RWPE2 (cell line): ENCODE measurements at regions not wholly inside any gene's neighbourhood (a gene's known extent, or its start where the extent isn't known, plus 50 kb on each side); places are given as distances from the start of the nearest gene placed in this dataset.

Experiments
- ATAC-seq: fragments of 200-7000 bp; cut with Tn5 transposase; 3 replicates; pipeline ENCODE4 v1.9.1; 2021; ENCODE audit warnings: low read depth
- DNase-seq: peaks from one replicate; pipeline ENCODE4 v3.0.0-alpha.2; 2020; ENCODE audit warnings: low spot score
- H3K27ac ChIP-seq: fragments of 450-650 bp; 2 replicates; pipeline ENCODE4 v1.5.1; 2017; ENCODE audit warnings: mild to moderate bottlenecking; ENCODE audit not compliant: poor library complexity, severe bottlenecking
- H3K27me3 ChIP-seq: fragments of 250-450 bp; sonication (Bioruptor Pico); 2 replicates; pipeline ENCODE4 v1.5.1; 2021; ENCODE audit warnings: mild to moderate bottlenecking, moderate library complexity; ENCODE audit not compliant: insufficient read depth, poor library complexity, severe bottlenecking
- H3K36me3 ChIP-seq: fragments of 250-450 bp; sonication (Bioruptor Pico); 2 replicates; pipeline ENCODE4 v1.5.1; 2020; ENCODE audit warnings: low read depth, mild to moderate bottlenecking, moderate library complexity
- H3K4me1 ChIP-seq: fragments of 250-450 bp; sonication (Bioruptor Pico); 2 replicates; pipeline ENCODE4 v1.5.1; 2021; ENCODE audit warnings: mild to moderate bottlenecking, moderate library complexity; ENCODE audit not compliant: insufficient read depth, poor library complexity, severe bottlenecking
- H3K4me3 ChIP-seq: fragments of 250-450 bp; sonication (Bioruptor Pico); 2 replicates; pipeline ENCODE4 v1.5.1; 2021; ENCODE audit warnings: mild to moderate bottlenecking, moderate library complexity; ENCODE audit not compliant: severe bottlenecking
- H3K9me3 ChIP-seq: fragments of 250-450 bp; sonication (Bioruptor Pico); 2 replicates; pipeline ENCODE4 v1.5.1; 2021; ENCODE audit warnings: mild to moderate bottlenecking, moderate library complexity; ENCODE audit not compliant: severe bottlenecking
- TF ChIP-seq, protein P1 (sequence below): fragments of 450-650 bp; IDR thresholded peaks from one replicate; pipeline ENCODE4 v1.5.1; 2017; ENCODE audit warnings: mild to moderate bottlenecking, moderate library complexity; ENCODE audit not compliant: poor library complexity, severe bottlenecking

DNA sequence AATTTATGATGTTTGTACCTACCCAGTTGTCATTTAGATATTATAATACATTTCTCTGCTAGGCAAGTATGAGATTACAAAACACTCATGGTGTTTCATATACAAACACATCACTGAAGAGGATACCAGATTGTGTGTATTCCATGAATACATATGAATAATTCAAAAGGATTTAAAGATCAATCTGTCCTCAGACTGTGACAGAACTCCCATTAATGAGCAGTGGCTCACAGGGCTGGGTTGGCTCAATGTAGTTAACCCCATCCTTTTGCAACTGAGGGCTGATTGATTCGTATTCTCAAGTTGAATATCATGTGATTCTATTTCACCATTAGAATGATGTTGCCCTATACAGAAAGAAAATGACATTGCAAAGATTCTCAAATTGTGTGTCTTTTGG lies 79.6 kb upstream of the SPANXN2 start:
- H3K4me3 ChIP-seq, result no peak overlapping the region
- TF ChIP-seq, protein P1, sequence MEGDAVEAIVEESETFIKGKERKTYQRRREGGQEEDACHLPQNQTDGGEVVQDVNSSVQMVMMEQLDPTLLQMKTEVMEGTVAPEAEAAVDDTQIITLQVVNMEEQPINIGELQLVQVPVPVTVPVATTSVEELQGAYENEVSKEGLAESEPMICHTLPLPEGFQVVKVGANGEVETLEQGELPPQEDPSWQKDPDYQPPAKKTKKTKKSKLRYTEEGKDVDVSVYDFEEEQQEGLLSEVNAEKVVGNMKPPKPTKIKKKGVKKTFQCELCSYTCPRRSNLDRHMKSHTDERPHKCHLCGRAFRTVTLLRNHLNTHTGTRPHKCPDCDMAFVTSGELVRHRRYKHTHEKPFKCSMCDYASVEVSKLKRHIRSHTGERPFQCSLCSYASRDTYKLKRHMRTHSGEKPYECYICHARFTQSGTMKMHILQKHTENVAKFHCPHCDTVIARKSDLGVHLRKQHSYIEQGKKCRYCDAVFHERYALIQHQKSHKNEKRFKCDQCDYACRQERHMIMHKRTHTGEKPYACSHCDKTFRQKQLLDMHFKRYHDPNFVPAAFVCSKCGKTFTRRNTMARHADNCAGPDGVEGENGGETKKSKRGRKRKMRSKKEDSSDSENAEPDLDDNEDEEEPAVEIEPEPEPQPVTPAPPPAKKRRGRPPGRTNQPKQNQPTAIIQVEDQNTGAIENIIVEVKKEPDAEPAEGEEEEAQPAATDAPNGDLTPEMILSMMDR, result no peak
- no peak overlapping the region for H3K27ac ChIP-seq
- DNase-seq, result no peak
- no peaks in the 10 kb centered on the region for H3K36me3 ChIP-seq
- H3K27me3 ChIP-seq, result no peaks in the 10 kb centered on the region
- no peak for ATAC-seq
- H3K4me1 ChIP-seq, result no peaks in the 10 kb centered on the region
- H3K9me3 ChIP-seq, result no peaks in the 10 kb centered on the region

DNA sequence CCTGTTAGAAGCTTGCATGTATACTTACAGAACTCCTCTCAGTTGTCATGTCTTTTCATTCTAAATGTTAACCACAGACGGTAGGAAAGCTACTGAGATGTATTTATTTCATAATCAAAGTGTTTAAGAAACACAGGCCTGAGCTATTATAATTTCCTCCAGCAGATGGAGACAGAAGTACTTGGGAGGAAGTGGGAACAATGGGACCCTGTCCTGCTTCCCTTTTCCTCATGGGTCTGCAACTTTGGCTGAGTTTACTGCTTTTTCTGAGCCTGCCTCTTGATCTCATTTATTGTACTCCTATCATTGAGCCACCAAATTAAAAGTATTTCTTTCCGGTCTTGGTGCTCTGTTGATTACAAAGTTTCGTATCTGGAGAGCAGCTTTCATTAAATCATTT lies 67.7 kb upstream of the SPANXN2 start:
- Histone ChIP-seq H3K4me3 (no peak overlapping the region), H3K27me3 (no peaks in the 10 kb centered on the region), H3K27ac (no peak overlapping the region), H3K9me3 (no peaks in the 10 kb centered on the region), H3K36me3 (no peaks in the 10 kb centered on the region), H3K4me1 (no peaks in the 10 kb centered on the region)
- TF ChIP-seq, protein P1, result peak; percentile 64
- DNase-seq (no peak), ATAC-seq (no peak)

DNA sequence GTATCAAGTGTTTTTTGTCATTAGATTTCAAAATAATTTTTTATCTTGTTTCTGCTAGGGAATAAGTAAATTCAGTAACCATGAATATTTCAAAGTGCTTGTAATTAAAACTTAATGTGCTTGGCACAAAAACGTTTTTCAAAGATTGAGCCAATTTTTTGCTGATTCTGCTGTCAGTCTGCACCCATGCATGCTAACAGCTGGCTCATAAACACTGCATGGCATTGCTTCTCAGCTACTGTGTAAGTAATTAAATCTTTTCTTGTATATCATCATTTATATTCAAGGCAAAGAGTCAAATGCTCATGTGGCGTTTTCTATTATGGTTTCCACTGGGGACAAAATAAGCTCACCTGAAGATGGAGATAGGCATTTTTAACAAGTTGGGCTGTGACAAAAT lies 66.8 kb upstream of the SPANXN2 start:
- ATAC-seq (no peak), DNase-seq (no peak)
- Histone ChIP-seq H3K4me3 (no peak overlapping the region), H3K27me3 (no peaks in the 10 kb centered on the region), H3K9me3 (no peaks in the 10 kb centered on the region), H3K4me1 (no peaks in the 10 kb centered on the region), H3K36me3 (no peaks in the 10 kb centered on the region), H3K27ac (no peak overlapping the region)
- TF ChIP-seq, protein P1, result no peak

DNA sequence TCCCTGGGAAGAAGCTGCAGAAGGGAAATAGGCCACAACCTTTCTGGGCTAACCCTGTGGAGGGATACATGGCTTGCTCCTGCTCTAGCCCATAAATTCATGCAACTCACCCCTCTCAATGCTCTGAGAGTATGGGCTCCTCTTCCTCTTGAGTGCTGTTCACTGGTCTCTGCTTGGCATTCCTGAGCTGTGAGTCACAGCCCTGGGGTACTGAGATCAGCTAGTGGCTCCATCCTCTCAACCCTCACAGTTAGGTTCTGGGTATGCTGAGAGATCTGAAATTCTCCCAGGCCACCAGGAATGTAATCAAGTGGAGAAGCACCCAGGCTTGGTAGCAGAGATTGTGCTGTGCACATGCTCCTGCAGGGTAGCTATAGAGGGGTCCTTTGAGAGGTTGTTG lies 60.6 kb upstream of the SPANXN2 start:
- no peak overlapping the region for H3K4me3 ChIP-seq
- DNase-seq (no peak), ATAC-seq (peak; percentile 56; the same call in 2 of the 3 replicates)
- no peaks in the 10 kb centered on the region for H3K9me3 ChIP-seq
- no peak overlapping the region for H3K27ac ChIP-seq
- no peaks in the 10 kb centered on the region for H3K4me1 ChIP-seq
- H3K36me3 ChIP-seq, result no peaks in the 10 kb centered on the region
- H3K27me3 ChIP-seq, result no peaks in the 10 kb centered on the region
- TF ChIP-seq, protein P1, result no peak
